GM23248 (cell line): ENCODE measurements at regions not wholly inside any gene's neighbourhood (a gene's known extent, or its start where the extent isn't known, plus 50 kb on each side); places are given as distances from the start of the nearest gene placed in this dataset.

ENCODE experiments used
- DNase-seq: peaks from one replicate; pipeline ENCODE4 v3.0.0-alpha.2; 2015
- H2AFZ ChIP-seq: fragments of 200-600 bp; sonication (generic); 2 replicates; pipeline ENCODE4 v1.6.1; 2016; ENCODE audit warnings: antibody characterized with exemption
- H3F3A ChIP-seq: fragments of 200-600 bp; sonication (generic); 2 replicates; pipeline ENCODE4 v1.6.1; 2016; ENCODE audit warnings: mild to moderate bottlenecking, antibody characterized with exemption, mixed run types; ENCODE audit not compliant: insufficient read depth
- H3K27ac ChIP-seq: fragments of 200-600 bp; sonication (generic); 2 replicates; pipeline ENCODE4 v1.5.1; 2016; ENCODE audit warnings: mild to moderate bottlenecking
- H3K27me3 ChIP-seq: fragments of 200-600 bp; sonication (generic); replicated peaks from 2 replicates; pipeline ENCODE4 v1.6.1; 2016; ENCODE audit warnings: mild to moderate bottlenecking; ENCODE audit not compliant: insufficient read depth
- H3K36me3 ChIP-seq: fragments of 200-600 bp; sonication (generic); 2 replicates; pipeline ENCODE4 v1.6.1; 2016; ENCODE audit warnings: low read depth, mild to moderate bottlenecking
- H3K4me1 ChIP-seq: fragments of 200-600 bp; sonication (generic); 2 replicates; pipeline ENCODE4 v1.6.1; 2016; ENCODE audit warnings: mild to moderate bottlenecking; ENCODE audit not compliant: insufficient read depth
- H3K4me2 ChIP-seq: fragments of 200-600 bp; sonication (generic); one replicate; pipeline ENCODE4 v1.6.1; 2016; ENCODE audit warnings: mild to moderate bottlenecking; ENCODE audit not compliant: unreplicated experiment
- H3K4me3 ChIP-seq: fragments of 200-600 bp; sonication (generic); 2 replicates; pipeline ENCODE4 v1.5.1; 2016; ENCODE audit warnings: mild to moderate bottlenecking
- H3K79me2 ChIP-seq: fragments of 200-600 bp; sonication (generic); 2 replicates; pipeline ENCODE4 v1.6.1; 2016; ENCODE audit warnings: mild to moderate bottlenecking; ENCODE audit not compliant: insufficient read depth
- H3K9ac ChIP-seq: fragments of 200-600 bp; sonication (generic); 2 replicates; pipeline ENCODE4 v1.6.1; 2016; ENCODE audit warnings: mild to moderate bottlenecking
- H3K9me2 ChIP-seq: fragments of 200-600 bp; sonication (generic); 2 replicates; pipeline ENCODE4 v1.6.1; 2016; ENCODE audit warnings: mixed run types, mild to moderate bottlenecking, moderate library complexity; ENCODE audit not compliant: insufficient read depth
- H3K9me3 ChIP-seq: fragments of 200-600 bp; sonication (generic); one replicate; pipeline ENCODE4 v1.6.1; 2017; ENCODE audit warnings: low read depth
- H4K20me1 ChIP-seq: fragments of 200-600 bp; sonication (generic); 2 replicates; pipeline ENCODE4 v1.6.0; 2016; ENCODE audit not compliant: insufficient read depth
- EZH2 ChIP-seq: fragments of 200-600 bp; sonication (generic); IDR thresholded peaks from 2 replicates; pipeline ENCODE4 v1.6.1; 2018; ENCODE audit warnings: antibody characterized with exemption, mild to moderate bottlenecking; ENCODE audit not compliant: insufficient read depth, poor library complexity, severe bottlenecking
- EZH2phosphoT487 ChIP-seq: fragments of 200-600 bp; sonication (generic); IDR thresholded peaks from 2 replicates; pipeline ENCODE4 v1.6.1; 2018; ENCODE audit warnings: antibody characterized with exemption, moderate library complexity, mild to moderate bottlenecking, low read depth; ENCODE audit not compliant: insufficient read depth
- WGBS, 2 experiments: methylation state at CpG; one replicate each; pipeline ENCODE4 v1.1.6; 2015 to 2017; ENCODE audit warnings: low lambda C conversion rate in 2 of 2, low coverage in 1 of 2; ENCODE audit errors: missing lambda C conversion rate in 2 of 2; 5-methylcytosine and 5-hydroxymethylcytosine counted together
- in situ Hi-C: fragments of 300-500 bp; cut with MboI; formaldehyde crosslinking; loops from 2 replicates; pipeline ENCODE4 v1.15.0; 2020

- 50 to 53% methylated on average over 3 of the region's 3 CpGs for WGBS, 2 experiments
- no peak overlapping the region for H3K9ac ChIP-seq
- no peak overlapping the region for H3K4me3 ChIP-seq
- no peaks in the 10 kb centered on the region for H3K9me3 ChIP-seq
- H3K36me3 ChIP-seq, result no peaks in the 10 kb centered on the region
- no peaks in the 10 kb centered on the region for H3K4me1 ChIP-seq
- no peaks in the 10 kb centered on the region for H3K9me2 ChIP-seq
- no peak for DNase-seq
- in situ Hi-C loops, result no loop called here
- H3K4me2 ChIP-seq, result no peak overlapping the region
- H3K27ac ChIP-seq, result no peak overlapping the region
- 0 out of 2 replicates have a peak, but pooled peaks cover 3% of the 10 kb centered on the region for H3K27me3 ChIP-seq
- no peaks in the 10 kb centered on the region for H3K79me2 ChIP-seq
- H4K20me1 ChIP-seq, result no peaks in the 10 kb centered on the region
- H3F3A ChIP-seq, result no peaks in the 10 kb centered on the region
- no peak overlapping the region for H2AFZ ChIP-seq
- TF ChIP-seq EZH2 (no peak), EZH2phosphoT487 (no peak)
Observed at GRCh38 chr16:73965591-73965990, 331.0 kb upstream of the PSMD7 start.

DNA sequence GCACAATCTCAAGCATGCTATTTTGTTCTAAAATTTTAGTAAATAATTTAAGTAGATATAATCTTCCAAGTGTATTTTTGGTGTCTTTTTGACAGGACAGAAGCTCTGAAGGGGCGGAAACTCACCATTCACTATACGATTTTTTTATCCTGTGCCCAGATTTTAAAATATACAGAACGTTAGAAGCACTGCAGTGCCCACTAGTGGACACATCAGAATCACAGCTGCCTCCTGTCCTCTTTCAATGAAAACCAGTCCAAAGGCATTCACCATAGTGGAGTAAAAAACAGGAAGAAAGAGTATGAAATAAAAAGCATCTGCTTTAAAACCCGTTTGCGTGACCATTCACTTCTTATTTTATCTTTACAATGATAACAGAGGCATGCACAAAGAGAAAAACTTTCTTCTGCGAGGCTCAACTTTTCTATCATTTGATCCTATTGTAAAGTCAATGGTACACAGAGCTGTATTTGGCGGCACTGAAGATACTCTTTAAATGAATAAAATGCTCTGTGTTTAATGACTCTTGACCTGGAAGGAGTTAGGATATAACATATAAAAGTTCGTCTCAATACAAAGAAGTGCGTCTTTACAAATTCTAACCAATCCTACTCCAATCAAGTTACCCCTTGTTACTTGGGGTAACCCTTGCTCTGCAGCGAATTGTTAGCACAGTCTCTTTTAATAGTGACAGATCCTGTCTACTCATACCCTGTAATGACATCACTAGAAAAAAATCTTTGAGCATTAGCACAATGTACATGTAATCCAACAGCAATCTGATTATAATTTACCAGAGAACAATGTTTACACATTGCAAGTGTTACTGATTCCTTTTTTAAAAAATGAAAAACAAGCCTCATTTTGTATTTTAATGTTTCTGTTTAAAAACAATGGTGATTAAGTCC lies 339.8 kb upstream of the PSMD7 start:
- in situ Hi-C loops, result no loop called here
- Histone ChIP-seq H2AFZ (peak overlapping the region; percentile 46; the same call in 1 of the 2 replicates), H3K9me2 (no peaks in the 10 kb centered on the region), H4K20me1 (no peaks in the 10 kb centered on the region), H3K27me3 (0 out of 2 replicates have a peak, but pooled peaks cover 12% of the 10 kb centered on the region), H3K79me2 (no peaks in the 10 kb centered on the region), H3K9me3 (no peaks in the 10 kb centered on the region), H3K4me1 (peaks cover 11% of the 10 kb centered on the region), H3K36me3 (no peaks in the 10 kb centered on the region), H3K4me2 (peak overlapping the region; percentile 62), H3K9ac (no peak overlapping the region), H3K27ac (no peak overlapping the region), H3F3A (0 out of 2 replicates have a peak, but pooled peaks cover 9% of the 10 kb centered on the region), H3K4me3 (no peak overlapping the region)
- no peak for TF ChIP-seq EZH2phosphoT487
- no peak for TF ChIP-seq EZH2
- 14 to 16% methylated on average over 10 of the region's 10 CpGs for WGBS, 2 experiments
- peak; percentile 80 for DNase-seq

DNA sequence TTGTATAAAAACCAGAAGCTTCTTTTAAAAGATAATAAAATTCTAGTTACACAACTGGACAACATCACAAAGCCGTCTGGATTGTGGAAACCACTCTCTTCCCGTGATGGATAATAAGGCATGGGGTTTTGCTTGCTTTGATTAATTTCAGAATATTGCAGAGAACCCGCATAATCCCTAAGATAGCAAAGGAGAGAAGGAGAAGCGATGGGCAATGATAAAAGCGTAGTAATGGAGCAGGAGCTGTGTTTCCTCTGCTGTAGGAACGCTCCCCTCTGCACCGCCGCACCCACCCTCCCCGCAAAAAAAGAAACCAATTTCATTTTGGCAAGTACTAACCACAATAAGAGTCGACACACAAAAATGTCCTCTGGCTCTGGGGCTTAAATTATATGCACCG lies 340.9 kb upstream of the PSMD7 start:
- TF ChIP-seq EZH2phosphoT487, result no peak
- no peak for TF ChIP-seq EZH2
- H3K27ac ChIP-seq, result no peak overlapping the region
- 0 out of 2 replicates have a peak, but pooled peaks cover 9% of the 10 kb centered on the region for H3F3A ChIP-seq
- DNase-seq, result no peak
- H3K4me3 ChIP-seq, result no peak overlapping the region
- H3K4me1 ChIP-seq, result peaks cover 11% of the 10 kb centered on the region
- no peaks in the 10 kb centered on the region for H3K9me2 ChIP-seq
- no peak overlapping the region for H3K9ac ChIP-seq
- no peaks in the 10 kb centered on the region for H3K9me3 ChIP-seq
- H4K20me1 ChIP-seq, result no peaks in the 10 kb centered on the region
- in situ Hi-C loops, result no loop called here
- no peaks in the 10 kb centered on the region for H3K36me3 ChIP-seq
- no peak overlapping the region for H3K4me2 ChIP-seq
- WGBS, 2 experiments, result 54 to 55% methylated on average over 11 of the region's 11 CpGs
- H2AFZ ChIP-seq, result no peak overlapping the region
- no peaks in the 10 kb centered on the region for H3K79me2 ChIP-seq
- 0 out of 2 replicates have a peak, but pooled peaks cover 12% of the 10 kb centered on the region for H3K27me3 ChIP-seq

- in situ Hi-C loops, result no loop called here
- no peak overlapping the region for H2AFZ ChIP-seq
- TF ChIP-seq EZH2 (no peak), EZH2phosphoT487 (no peak)
Observed at GRCh38 chr16:73955255-73955654, 341.4 kb upstream of the PSMD7 start.

More at GRCh38 chr16:73955255-73955654, 341.4 kb upstream of the PSMD7 start:
- no peak overlapping the region for H3K27ac ChIP-seq
- H3K79me2 ChIP-seq, result no peaks in the 10 kb centered on the region
- 0 out of 2 replicates have a peak, but pooled peaks cover 12% of the 10 kb centered on the region for H3K27me3 ChIP-seq
- H4K20me1 ChIP-seq, result no peaks in the 10 kb centered on the region
- peaks cover 12% of the 10 kb centered on the region for H3K4me1 ChIP-seq
- no peaks in the 10 kb centered on the region for H3K36me3 ChIP-seq
- H3K9me2 ChIP-seq, result no peaks in the 10 kb centered on the region
- 0 out of 2 replicates have a peak, but pooled peaks cover 9% of the 10 kb centered on the region for H3F3A ChIP-seq
- H3K4me2 ChIP-seq, result no peak overlapping the region
- DNase-seq, result no peak
- no peaks in the 10 kb centered on the region for H3K9me3 ChIP-seq
- no peak overlapping the region for H3K4me3 ChIP-seq
- 69 to 72% methylated on average over 1 of the region's 1 CpG for WGBS, 2 experiments
- H3K9ac ChIP-seq, result no peak overlapping the region
